ENCODE measurements at regions not wholly inside any gene's neighbourhood (a gene's known extent, or its start where the extent isn't known, plus 50 kb on each side); places are given as distances from the start of the nearest gene placed in this dataset.

GRCh38 chr5:38607396-38607795 lies 51.0 kb upstream of the LIFR start:
- H3K9me3 ChIP-seq (ENCODE audit: control insufficient read depth, insufficient read depth, low read length), result no peaks in the 10 kb centered on the region
- H3K27me3 ChIP-seq (ENCODE audit: control insufficient read depth, insufficient read depth, low read length), result no peaks in the 10 kb centered on the region
- H3K4me3 ChIP-seq (ENCODE audit: low read depth, low read length), result no peak overlapping the region
- no peaks in the 10 kb centered on the region for H3K36me3 ChIP-seq (ENCODE audit: control insufficient read depth, insufficient read depth, low read length)
- peaks cover 3% of the 10 kb centered on the region for H3K4me1 ChIP-seq (ENCODE audit: control insufficient read depth, insufficient read depth, low read length)
- H3K9ac ChIP-seq (ENCODE audit: low read depth, low read length), result no peak overlapping the region

GRCh38 chr5:38607930-38608564 lies 51.6 kb upstream of the LIFR start:
- H3K4me3 ChIP-seq (ENCODE audit: low read depth, low read length), result no peak overlapping the region
- no peaks in the 10 kb centered on the region for H3K4me1 ChIP-seq (ENCODE audit: control insufficient read depth, insufficient read depth, low read length)
- H3K9ac ChIP-seq (ENCODE audit: low read depth, low read length), result no peak overlapping the region
- H3K36me3 ChIP-seq (ENCODE audit: control insufficient read depth, insufficient read depth, low read length), result no peaks in the 10 kb centered on the region
- no peaks in the 10 kb centered on the region for H3K27me3 ChIP-seq (ENCODE audit: control insufficient read depth, insufficient read depth, low read length)
- no peaks in the 10 kb centered on the region for H3K9me3 ChIP-seq (ENCODE audit: control insufficient read depth, insufficient read depth, low read length)

- Histone ChIP-seq H3K27me3 (ENCODE audit: control insufficient read depth, insufficient read depth, low read length) (no peaks in the 10 kb centered on the region), H3K36me3 (ENCODE audit: control insufficient read depth, insufficient read depth, low read length) (no peaks in the 10 kb centered on the region), H3K4me3 (ENCODE audit: low read depth, low read length) (no peak overlapping the region), H3K4me1 (ENCODE audit: control insufficient read depth, insufficient read depth, low read length) (no peaks in the 10 kb centered on the region), H3K9me3 (ENCODE audit: control insufficient read depth, insufficient read depth, low read length) (no peaks in the 10 kb centered on the region), H3K9ac (ENCODE audit: low read depth, low read length) (no peak overlapping the region)
Measured at GRCh38 chr5:38608874-38609273, 52.4 kb upstream of the LIFR start.

GRCh38 chr5:38612851-38613250 lies 56.4 kb upstream of the LIFR start:
- Histone ChIP-seq H3K9ac (ENCODE audit: low read depth, low read length) (no peak overlapping the region), H3K36me3 (ENCODE audit: control insufficient read depth, insufficient read depth, low read length) (no peaks in the 10 kb centered on the region), H3K27me3 (ENCODE audit: control insufficient read depth, insufficient read depth, low read length) (no peaks in the 10 kb centered on the region), H3K4me3 (ENCODE audit: low read depth, low read length) (no peak overlapping the region), H3K4me1 (ENCODE audit: control insufficient read depth, insufficient read depth, low read length) (peaks cover 2% of the 10 kb centered on the region), H3K9me3 (ENCODE audit: control insufficient read depth, insufficient read depth, low read length) (no peaks in the 10 kb centered on the region)

GRCh38 chr5:38613490-38613889 lies 57.0 kb upstream of the LIFR start:
- Histone ChIP-seq H3K9ac (ENCODE audit: low read depth, low read length) (no peak overlapping the region), H3K36me3 (ENCODE audit: control insufficient read depth, insufficient read depth, low read length) (no peaks in the 10 kb centered on the region), H3K9me3 (ENCODE audit: control insufficient read depth, insufficient read depth, low read length) (no peaks in the 10 kb centered on the region), H3K4me1 (ENCODE audit: control insufficient read depth, insufficient read depth, low read length) (peaks cover 2% of the 10 kb centered on the region), H3K4me3 (ENCODE audit: low read depth, low read length) (no peak overlapping the region), H3K27me3 (ENCODE audit: control insufficient read depth, insufficient read depth, low read length) (no peaks in the 10 kb centered on the region)

GRCh38 chr5:38613992-38614836 lies 57.8 kb upstream of the LIFR start:
- no peaks in the 10 kb centered on the region for H3K27me3 ChIP-seq (ENCODE audit: control insufficient read depth, insufficient read depth, low read length)
- H3K4me1 ChIP-seq (ENCODE audit: control insufficient read depth, insufficient read depth, low read length), result peaks cover 2% of the 10 kb centered on the region
- no peaks in the 10 kb centered on the region for H3K36me3 ChIP-seq (ENCODE audit: control insufficient read depth, insufficient read depth, low read length)
- H3K9ac ChIP-seq (ENCODE audit: low read depth, low read length), result no peak overlapping the region
- H3K9me3 ChIP-seq (ENCODE audit: control insufficient read depth, insufficient read depth, low read length), result no peaks in the 10 kb centered on the region
- H3K4me3 ChIP-seq (ENCODE audit: low read depth, low read length), result no peak overlapping the region

GRCh38 chr5:38615042-38615441 lies 58.6 kb upstream of the LIFR start:
- no peaks in the 10 kb centered on the region for H3K36me3 ChIP-seq (ENCODE audit: control insufficient read depth, insufficient read depth, low read length)
- H3K4me3 ChIP-seq (ENCODE audit: low read depth, low read length), result no peak overlapping the region
- no peaks in the 10 kb centered on the region for H3K27me3 ChIP-seq (ENCODE audit: control insufficient read depth, insufficient read depth, low read length)
- peaks cover 2% of the 10 kb centered on the region for H3K4me1 ChIP-seq (ENCODE audit: control insufficient read depth, insufficient read depth, low read length)
- no peak overlapping the region for H3K9ac ChIP-seq (ENCODE audit: low read depth, low read length)
- H3K9me3 ChIP-seq (ENCODE audit: control insufficient read depth, insufficient read depth, low read length), result no peaks in the 10 kb centered on the region

- no peak overlapping the region for H3K4me3 ChIP-seq (ENCODE audit: low read depth, low read length)
- H3K27me3 ChIP-seq (ENCODE audit: control insufficient read depth, insufficient read depth, low read length), result no peaks in the 10 kb centered on the region
- H3K9ac ChIP-seq (ENCODE audit: low read depth, low read length), result no peak overlapping the region
- no peaks in the 10 kb centered on the region for H3K9me3 ChIP-seq (ENCODE audit: control insufficient read depth, insufficient read depth, low read length)
- H3K4me1 ChIP-seq (ENCODE audit: control insufficient read depth, insufficient read depth, low read length), result peaks cover 2% of the 10 kb centered on the region
- H3K36me3 ChIP-seq (ENCODE audit: control insufficient read depth, insufficient read depth, low read length), result no peaks in the 10 kb centered on the region
Measured at GRCh38 chr5:38615981-38616451, 59.6 kb upstream of the LIFR start.

GRCh38 chr5:38618154-38618553 lies 61.7 kb upstream of the LIFR start:
- H3K9me3 ChIP-seq (ENCODE audit: control insufficient read depth, insufficient read depth, low read length), result no peaks in the 10 kb centered on the region
- no peaks in the 10 kb centered on the region for H3K27me3 ChIP-seq (ENCODE audit: control insufficient read depth, insufficient read depth, low read length)
- no peak overlapping the region for H3K4me3 ChIP-seq (ENCODE audit: low read depth, low read length)
- H3K9ac ChIP-seq (ENCODE audit: low read depth, low read length), result no peak overlapping the region
- H3K36me3 ChIP-seq (ENCODE audit: control insufficient read depth, insufficient read depth, low read length), result no peaks in the 10 kb centered on the region
- peaks cover 2% of the 10 kb centered on the region for H3K4me1 ChIP-seq (ENCODE audit: control insufficient read depth, insufficient read depth, low read length)

GRCh38 chr5:38621331-38621730 lies 64.9 kb upstream of the LIFR start:
- H3K9ac ChIP-seq (ENCODE audit: low read depth, low read length), result no peak overlapping the region

GRCh38 chr5:38621840-38622437 lies 65.5 kb upstream of the LIFR start:
- H3K27me3 ChIP-seq (ENCODE audit: control insufficient read depth, insufficient read depth, low read length), result no peaks in the 10 kb centered on the region
- H3K9ac ChIP-seq (ENCODE audit: low read depth, low read length), result no peak overlapping the region
- H3K4me3 ChIP-seq (ENCODE audit: low read depth, low read length), result no peak overlapping the region
- H3K9me3 ChIP-seq (ENCODE audit: control insufficient read depth, insufficient read depth, low read length), result no peaks in the 10 kb centered on the region
- no peaks in the 10 kb centered on the region for H3K36me3 ChIP-seq (ENCODE audit: control insufficient read depth, insufficient read depth, low read length)
- no peaks in the 10 kb centered on the region for H3K4me1 ChIP-seq (ENCODE audit: control insufficient read depth, insufficient read depth, low read length)

More at GRCh38 chr5:38621331-38621730, 64.9 kb upstream of the LIFR start:
- Histone ChIP-seq H3K4me1 (ENCODE audit: control insufficient read depth, insufficient read depth, low read length) (no peaks in the 10 kb centered on the region), H3K36me3 (ENCODE audit: control insufficient read depth, insufficient read depth, low read length) (no peaks in the 10 kb centered on the region), H3K9me3 (ENCODE audit: control insufficient read depth, insufficient read depth, low read length) (no peaks in the 10 kb centered on the region), H3K4me3 (ENCODE audit: low read depth, low read length) (no peak overlapping the region), H3K27me3 (ENCODE audit: control insufficient read depth, insufficient read depth, low read length) (no peaks in the 10 kb centered on the region)

GRCh38 chr5:38622723-38623129 lies 66.3 kb upstream of the LIFR start:
- H3K36me3 ChIP-seq (ENCODE audit: control insufficient read depth, insufficient read depth, low read length), result no peaks in the 10 kb centered on the region
- H3K9ac ChIP-seq (ENCODE audit: low read depth, low read length), result no peak overlapping the region
- H3K4me1 ChIP-seq (ENCODE audit: control insufficient read depth, insufficient read depth, low read length), result no peaks in the 10 kb centered on the region
- no peaks in the 10 kb centered on the region for H3K9me3 ChIP-seq (ENCODE audit: control insufficient read depth, insufficient read depth, low read length)
- no peak overlapping the region for H3K4me3 ChIP-seq (ENCODE audit: low read depth, low read length)
- H3K27me3 ChIP-seq (ENCODE audit: control insufficient read depth, insufficient read depth, low read length), result no peaks in the 10 kb centered on the region

Data from iPS-15b (cell line).